ENCODE measurements at regions not wholly inside any gene's neighbourhood (a gene's known extent, or its start where the extent isn't known, plus 50 kb on each side); places are given as distances from the start of the nearest gene placed in this dataset.

DNA sequence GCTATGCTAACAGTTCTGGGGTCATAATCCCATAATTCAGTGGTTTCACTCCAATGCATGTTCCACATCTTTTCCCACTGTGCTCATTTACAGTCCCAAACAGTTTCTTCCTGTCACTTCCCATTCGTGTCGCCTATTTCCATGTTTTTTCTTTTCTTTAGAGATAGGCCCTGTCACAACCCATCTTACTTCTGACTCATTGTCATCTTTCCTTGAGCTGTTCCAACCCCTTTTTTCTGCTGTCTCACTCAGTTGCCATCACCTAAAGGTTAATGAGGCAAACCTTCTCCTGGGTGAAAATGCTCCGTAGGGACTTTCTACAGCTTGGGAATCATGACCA lies 814.5 kb downstream of the VGLL3 start:
- Histone ChIP-seq H3F3A (ENCODE audit: insufficient read depth) (no peaks in the 10 kb centered on the region), H4K20me1 (ENCODE audit: low read depth, low read length) (no peaks in the 10 kb centered on the region), H3K79me2 (ENCODE audit: insufficient read depth, low read length) (no peaks in the 10 kb centered on the region), H3K9ac (ENCODE audit: low read length) (no peak overlapping the region), H3K9me2 (replicated peaks; ENCODE audit: insufficient read depth, low read length) (no peaks in the 10 kb centered on the region), H3K27me3 (ENCODE audit: low read length) (no peaks in the 10 kb centered on the region), H3K4me2 (ENCODE audit: low read depth, low read length, poor library complexity, severe bottlenecking) (no peak overlapping the region), H2AFZ (ENCODE audit: low read depth, low read length, severe bottlenecking) (no peak overlapping the region), H3K9me3 (ENCODE audit: insufficient read depth, low read length) (no peaks in the 10 kb centered on the region), H3K36me3 (ENCODE audit: low read length) (no peaks in the 10 kb centered on the region), H3K27ac (ENCODE audit: low read depth, low read length) (no peak overlapping the region), H3K4me3 (ENCODE audit: insufficient read depth, low read length, poor library complexity, severe bottlenecking) (no peak overlapping the region)
- TF ChIP-seq, protein P1, sequence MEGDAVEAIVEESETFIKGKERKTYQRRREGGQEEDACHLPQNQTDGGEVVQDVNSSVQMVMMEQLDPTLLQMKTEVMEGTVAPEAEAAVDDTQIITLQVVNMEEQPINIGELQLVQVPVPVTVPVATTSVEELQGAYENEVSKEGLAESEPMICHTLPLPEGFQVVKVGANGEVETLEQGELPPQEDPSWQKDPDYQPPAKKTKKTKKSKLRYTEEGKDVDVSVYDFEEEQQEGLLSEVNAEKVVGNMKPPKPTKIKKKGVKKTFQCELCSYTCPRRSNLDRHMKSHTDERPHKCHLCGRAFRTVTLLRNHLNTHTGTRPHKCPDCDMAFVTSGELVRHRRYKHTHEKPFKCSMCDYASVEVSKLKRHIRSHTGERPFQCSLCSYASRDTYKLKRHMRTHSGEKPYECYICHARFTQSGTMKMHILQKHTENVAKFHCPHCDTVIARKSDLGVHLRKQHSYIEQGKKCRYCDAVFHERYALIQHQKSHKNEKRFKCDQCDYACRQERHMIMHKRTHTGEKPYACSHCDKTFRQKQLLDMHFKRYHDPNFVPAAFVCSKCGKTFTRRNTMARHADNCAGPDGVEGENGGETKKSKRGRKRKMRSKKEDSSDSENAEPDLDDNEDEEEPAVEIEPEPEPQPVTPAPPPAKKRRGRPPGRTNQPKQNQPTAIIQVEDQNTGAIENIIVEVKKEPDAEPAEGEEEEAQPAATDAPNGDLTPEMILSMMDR (IDR thresholded peaks at IDR 0.05; ENCODE audit: insufficient read depth, low read length, poor library complexity, severe bottlenecking) = no peak
- no peak for TF ChIP-seq EZH2phosphoT487 (conservative IDR thresholded peaks at IDR 0.05; ENCODE audit: low read length)

DNA sequence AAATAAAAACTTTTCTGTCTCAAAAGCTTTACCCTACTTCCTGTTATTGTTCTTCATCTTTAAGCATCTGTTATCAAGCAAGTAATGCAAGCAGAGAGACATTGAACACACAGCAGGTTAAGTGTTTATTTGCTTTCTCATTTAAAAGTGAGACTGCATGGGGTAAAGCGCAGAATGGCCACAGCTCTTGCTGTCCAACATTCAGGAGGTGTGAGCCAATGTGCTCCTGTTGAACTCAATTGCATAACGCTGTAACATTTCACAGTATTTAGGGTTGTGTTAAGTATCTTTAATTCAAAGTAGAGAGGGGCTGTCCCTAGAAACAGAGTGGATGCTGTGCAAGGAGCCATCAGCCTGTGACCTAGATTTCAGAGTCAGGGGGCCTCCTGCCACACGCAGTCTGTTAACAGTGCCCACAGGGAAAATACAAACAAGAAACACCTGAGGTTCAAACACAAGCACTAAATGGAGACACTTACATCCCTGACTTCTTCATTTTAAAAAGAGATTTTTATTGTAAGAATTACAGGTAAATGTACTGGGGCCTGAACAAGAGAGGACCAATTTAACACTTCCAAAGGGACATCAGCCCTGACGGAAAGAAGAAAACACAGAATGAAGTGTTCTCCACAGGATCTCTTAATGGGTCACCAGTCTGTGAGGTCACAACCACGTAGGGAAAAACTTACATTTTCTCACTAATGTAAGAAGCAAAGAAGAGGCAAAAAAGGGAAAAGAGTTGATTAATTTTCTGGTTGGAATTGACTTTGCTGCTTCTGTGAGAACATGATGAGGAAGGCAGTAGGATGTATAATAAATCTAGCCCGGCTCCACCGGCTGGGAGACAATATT lies 815.1 kb downstream of the VGLL3 start:
- TF ChIP-seq, protein P1 (IDR thresholded peaks at IDR 0.05; ENCODE audit: insufficient read depth, low read length, poor library complexity, severe bottlenecking) = no peak
- TF ChIP-seq EZH2phosphoT487 (conservative IDR thresholded peaks at IDR 0.05; ENCODE audit: low read length) = no peak
- no peaks in the 10 kb centered on the region for H3K36me3 ChIP-seq (ENCODE audit: low read length)
- no peaks in the 10 kb centered on the region for H4K20me1 ChIP-seq (ENCODE audit: low read depth, low read length)
- H3F3A ChIP-seq (ENCODE audit: insufficient read depth) = no peaks in the 10 kb centered on the region
- no peaks in the 10 kb centered on the region for H3K79me2 ChIP-seq (ENCODE audit: insufficient read depth, low read length)
- H3K4me3 ChIP-seq (ENCODE audit: insufficient read depth, low read length, poor library complexity, severe bottlenecking) = no peak overlapping the region
- H3K9me2 ChIP-seq (replicated peaks; ENCODE audit: insufficient read depth, low read length) = no peaks in the 10 kb centered on the region
- H3K27ac ChIP-seq (ENCODE audit: low read depth, low read length) = no peak overlapping the region
- H2AFZ ChIP-seq (ENCODE audit: low read depth, low read length, severe bottlenecking) = no peak overlapping the region
- H3K9me3 ChIP-seq (ENCODE audit: insufficient read depth, low read length) = no peaks in the 10 kb centered on the region
- no peak overlapping the region for H3K4me2 ChIP-seq (ENCODE audit: low read depth, low read length, poor library complexity, severe bottlenecking)
- H3K27me3 ChIP-seq (ENCODE audit: low read length) = no peaks in the 10 kb centered on the region
- no peak overlapping the region for H3K9ac ChIP-seq (ENCODE audit: low read length)

GRCh38 chr3:86175051-86175536 lies 815.9 kb downstream of the VGLL3 start:
- no peaks in the 10 kb centered on the region for H3K79me2 ChIP-seq (ENCODE audit: insufficient read depth, low read length)
- H3K4me3 ChIP-seq (ENCODE audit: insufficient read depth, low read length, poor library complexity, severe bottlenecking) = no peak overlapping the region
- H3K27ac ChIP-seq (ENCODE audit: low read depth, low read length) = no peak overlapping the region
- no peak for TF ChIP-seq EZH2phosphoT487 (conservative IDR thresholded peaks at IDR 0.05; ENCODE audit: low read length)
- TF ChIP-seq, protein P1 (IDR thresholded peaks at IDR 0.05; ENCODE audit: insufficient read depth, low read length, poor library complexity, severe bottlenecking) = no peak
- no peaks in the 10 kb centered on the region for H3K27me3 ChIP-seq (ENCODE audit: low read length)
- no peaks in the 10 kb centered on the region for H3F3A ChIP-seq (ENCODE audit: insufficient read depth)
- H3K9me2 ChIP-seq (replicated peaks; ENCODE audit: insufficient read depth, low read length) = no peaks in the 10 kb centered on the region
- no peak overlapping the region for H2AFZ ChIP-seq (ENCODE audit: low read depth, low read length, severe bottlenecking)
- no peak overlapping the region for H3K9ac ChIP-seq (ENCODE audit: low read length)
- no peaks in the 10 kb centered on the region for H3K9me3 ChIP-seq (ENCODE audit: insufficient read depth, low read length)
- H3K36me3 ChIP-seq (ENCODE audit: low read length) = no peaks in the 10 kb centered on the region
- H4K20me1 ChIP-seq (ENCODE audit: low read depth, low read length) = no peaks in the 10 kb centered on the region
- no peak overlapping the region for H3K4me2 ChIP-seq (ENCODE audit: low read depth, low read length, poor library complexity, severe bottlenecking)
